Brain microvascular endothelial cell (primary cell): ENCODE measurements at regions not wholly inside any gene's neighbourhood (a gene's known extent, or its start where the extent isn't known, plus 50 kb on each side); places are given as distances from the start of the nearest gene placed in this dataset.

Experiments
- DNase-seq: peaks from one replicate; pipeline ENCODE4 v3.0.0-alpha.2; 2020
- H3K27ac ChIP-seq: fragments of 250-450 bp; sonication (Bioruptor Pico); 2 replicates; pipeline ENCODE4 v1.5.1; 2020; ENCODE audit warnings: mild to moderate bottlenecking, moderate library complexity
- H3K27me3 ChIP-seq: fragments of 250-450 bp; sonication (Bioruptor Pico); replicated peaks from 2 replicates; pipeline ENCODE4 v1.5.1; 2020; ENCODE audit warnings: mild to moderate bottlenecking
- H3K36me3 ChIP-seq: fragments of 250-450 bp; sonication (Bioruptor Pico); replicated peaks from 2 replicates; pipeline ENCODE4 v1.5.1; 2020; ENCODE audit warnings: mild to moderate bottlenecking
- H3K4me3 ChIP-seq: 2 replicates; pipeline ENCODE4 v1.5.1; 2011; ENCODE audit warnings: low read depth, mild to moderate bottlenecking, control low read depth, low read length, moderate library complexity
- in situ Hi-C: cut with HindIII; loops from 2 replicates; pipeline ENCODE4 v1.10.0; 2017; ENCODE audit warnings: low sequenced_read_pairs, low pct_ligation_motif_present
- TF ChIP-seq, protein P1 (sequence below): IDR thresholded peaks from 2 replicates; pipeline ENCODE4 v1.5.1; 2011; ENCODE audit warnings: low read depth, mild to moderate bottlenecking, moderate library complexity, low read length, control low read depth, inconsistent platforms; ENCODE audit errors: missing control alignments

DNA sequence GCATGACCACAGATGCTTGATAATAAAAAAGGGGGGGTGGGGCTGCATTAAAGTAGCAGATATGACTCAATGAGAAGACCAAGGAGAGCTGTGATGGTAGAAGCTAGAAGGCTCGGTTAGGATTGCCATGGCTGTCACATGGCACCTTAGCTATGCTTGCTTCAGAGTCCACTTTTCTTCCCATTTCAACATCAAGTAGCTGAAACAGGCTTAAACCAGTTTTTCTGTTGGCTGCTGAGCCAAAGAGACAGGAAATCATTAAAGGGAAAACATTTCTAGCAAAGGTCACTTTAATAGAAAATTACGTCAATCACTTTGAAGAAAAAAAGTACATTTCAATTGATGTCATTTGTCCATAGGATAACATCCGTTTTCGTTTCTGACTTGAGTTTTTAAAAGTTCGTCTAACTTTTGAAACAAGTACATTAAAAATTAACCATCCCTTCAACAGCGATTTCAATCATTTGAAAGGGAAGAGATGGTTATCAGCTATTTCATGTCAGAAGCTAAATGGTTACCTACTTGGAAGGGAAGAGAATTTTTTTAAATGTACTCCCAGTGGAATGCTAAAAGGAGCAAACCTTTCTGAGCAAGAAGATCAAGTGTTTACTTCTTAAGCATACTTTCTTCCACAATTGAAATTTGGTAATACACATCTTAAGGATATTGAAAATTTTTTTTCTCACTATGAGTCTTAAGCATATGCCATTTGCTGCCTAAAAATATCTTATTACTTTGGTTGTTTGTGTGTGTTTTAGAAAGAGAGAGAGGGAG is 488.1 kb upstream of the PRMT6 start:
- in situ Hi-C loops = no loop called here
- H3K4me3 ChIP-seq = no peak overlapping the region

DNA sequence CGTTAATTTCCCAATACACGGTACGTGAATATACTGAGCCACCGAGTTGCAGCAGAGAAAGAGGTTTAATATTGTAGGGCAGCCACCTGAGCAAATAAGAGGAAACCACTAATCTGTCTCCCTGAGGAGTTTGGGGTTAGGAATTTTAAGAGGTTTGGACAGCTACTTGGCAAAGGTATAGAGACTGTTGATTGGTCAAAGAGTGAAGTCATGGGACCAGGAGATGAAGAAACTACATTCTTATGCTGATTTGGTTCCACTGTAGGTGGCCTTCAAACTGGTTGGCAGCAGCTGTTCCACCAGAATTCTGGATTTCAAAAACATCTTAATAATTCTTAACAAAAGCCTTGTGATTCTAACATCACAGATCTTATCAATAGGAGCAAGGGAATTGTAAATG is 485.4 kb upstream of the PRMT6 start:
- H3K36me3 ChIP-seq = no peaks in the 10 kb centered on the region
- in situ Hi-C loops = no loop called here
- DNase-seq = no peak
- no peak overlapping the region for H3K4me3 ChIP-seq
- H3K27me3 ChIP-seq = no peaks in the 10 kb centered on the region
- no peak overlapping the region for H3K27ac ChIP-seq
- TF ChIP-seq, protein P1, sequence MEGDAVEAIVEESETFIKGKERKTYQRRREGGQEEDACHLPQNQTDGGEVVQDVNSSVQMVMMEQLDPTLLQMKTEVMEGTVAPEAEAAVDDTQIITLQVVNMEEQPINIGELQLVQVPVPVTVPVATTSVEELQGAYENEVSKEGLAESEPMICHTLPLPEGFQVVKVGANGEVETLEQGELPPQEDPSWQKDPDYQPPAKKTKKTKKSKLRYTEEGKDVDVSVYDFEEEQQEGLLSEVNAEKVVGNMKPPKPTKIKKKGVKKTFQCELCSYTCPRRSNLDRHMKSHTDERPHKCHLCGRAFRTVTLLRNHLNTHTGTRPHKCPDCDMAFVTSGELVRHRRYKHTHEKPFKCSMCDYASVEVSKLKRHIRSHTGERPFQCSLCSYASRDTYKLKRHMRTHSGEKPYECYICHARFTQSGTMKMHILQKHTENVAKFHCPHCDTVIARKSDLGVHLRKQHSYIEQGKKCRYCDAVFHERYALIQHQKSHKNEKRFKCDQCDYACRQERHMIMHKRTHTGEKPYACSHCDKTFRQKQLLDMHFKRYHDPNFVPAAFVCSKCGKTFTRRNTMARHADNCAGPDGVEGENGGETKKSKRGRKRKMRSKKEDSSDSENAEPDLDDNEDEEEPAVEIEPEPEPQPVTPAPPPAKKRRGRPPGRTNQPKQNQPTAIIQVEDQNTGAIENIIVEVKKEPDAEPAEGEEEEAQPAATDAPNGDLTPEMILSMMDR = no peak

More for the DNA sequence above, 488.1 kb upstream of the PRMT6 start:
- H3K27me3 ChIP-seq = no peaks in the 10 kb centered on the region
- H3K36me3 ChIP-seq = no peaks in the 10 kb centered on the region
- no peak for DNase-seq
- TF ChIP-seq, protein P1 = no peak
- H3K27ac ChIP-seq = no peak overlapping the region

- Histone ChIP-seq H3K27me3 (no peaks in the 10 kb centered on the region), H3K27ac (no peak overlapping the region), H3K4me3 (no peak overlapping the region), H3K36me3 (no peaks in the 10 kb centered on the region)
- in situ Hi-C loops = no loop called here
- no peak for DNase-seq
- TF ChIP-seq, protein P1 = no peak
Measured at GRCh38 chr1:106584107-106584506, 472.4 kb upstream of the PRMT6 start.

DNA sequence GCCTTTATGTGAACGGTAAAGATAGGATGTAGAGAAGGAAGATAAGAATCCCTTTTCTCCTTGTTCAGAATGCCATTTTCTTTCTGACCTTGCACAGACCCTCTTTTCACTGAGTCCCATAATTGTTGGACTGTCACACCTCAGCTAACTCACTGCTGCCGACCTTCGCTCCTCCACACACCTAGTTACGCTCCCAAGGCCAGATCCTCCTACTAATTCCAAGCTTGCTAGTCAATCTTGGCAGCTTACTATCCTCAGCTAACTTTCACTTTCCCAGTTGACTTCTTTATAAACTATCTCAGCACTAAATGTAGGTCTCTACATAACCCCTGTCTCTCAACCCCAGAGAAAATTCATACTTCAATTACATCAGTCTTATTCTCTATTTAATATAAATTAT is 471.8 kb upstream of the PRMT6 start:
- TF ChIP-seq, protein P1 = no peak
- Histone ChIP-seq H3K4me3 (no peak overlapping the region), H3K27me3 (no peaks in the 10 kb centered on the region), H3K36me3 (no peaks in the 10 kb centered on the region), H3K27ac (no peak overlapping the region)
- no peak for DNase-seq
- in situ Hi-C loops = no loop called here

DNA sequence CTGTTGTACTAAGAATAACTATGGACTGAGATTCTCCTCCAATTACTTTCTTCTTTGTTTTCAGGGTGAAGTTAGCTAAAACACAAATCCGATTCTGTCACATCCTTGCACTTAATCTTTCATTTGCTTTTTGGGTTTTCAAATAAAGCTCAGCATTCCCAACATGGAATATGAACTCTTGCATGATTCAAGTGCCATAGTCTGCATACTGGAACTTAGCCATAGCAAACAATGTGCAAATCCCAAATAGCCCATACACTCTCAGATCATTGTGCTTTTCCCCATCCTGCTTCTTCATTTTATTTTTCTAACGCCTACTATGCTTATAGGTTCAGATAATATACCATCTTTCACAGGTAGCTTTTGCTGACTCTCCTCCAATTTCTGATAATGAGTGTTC is 455.8 kb upstream of the PRMT6 start:
- Histone ChIP-seq H3K4me3 (no peak overlapping the region), H3K27ac (no peak overlapping the region), H3K27me3 (no peaks in the 10 kb centered on the region), H3K36me3 (no peaks in the 10 kb centered on the region)
- TF ChIP-seq, protein P1 = no peak
- in situ Hi-C loops = no loop called here
- DNase-seq = no peak

DNA sequence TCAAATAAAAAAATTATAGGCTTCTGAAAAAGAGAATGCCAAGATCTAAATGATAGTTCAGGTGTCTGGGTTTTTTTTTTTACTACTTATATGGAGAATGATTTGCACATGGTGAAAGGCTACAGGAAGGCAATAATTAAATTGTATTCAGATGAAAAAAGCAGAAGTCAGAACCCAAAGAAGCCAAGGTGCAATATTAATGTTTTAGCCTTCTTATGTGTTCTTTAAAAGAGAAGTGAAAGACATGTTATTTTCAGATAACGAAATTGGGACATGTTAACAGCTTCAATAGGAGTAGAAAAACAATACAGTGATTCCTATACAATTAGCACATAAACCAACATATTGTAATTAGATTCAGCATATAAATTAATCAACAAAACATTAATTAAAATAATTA is 452.9 kb upstream of the PRMT6 start:
- no peak overlapping the region for H3K27ac ChIP-seq
- H3K36me3 ChIP-seq = no peaks in the 10 kb centered on the region
- TF ChIP-seq, protein P1 = no peak
- in situ Hi-C loops = no loop called here
- DNase-seq = no peak
- no peak overlapping the region for H3K4me3 ChIP-seq
- H3K27me3 ChIP-seq = no peaks in the 10 kb centered on the region
